PC-3 (cell line): ENCODE measurements at regions not wholly inside any gene's neighbourhood (a gene's known extent, or its start where the extent isn't known, plus 50 kb on each side); places are given as distances from the start of the nearest gene placed in this dataset.

Experiments used
- EZH2 ChIP-seq: fragments of 300-600 bp; sonication (generic); IDR thresholded peaks from one replicate; pipeline ENCODE4 v1.6.1; 2017; ENCODE audit warnings: antibody characterized with exemption, mild to moderate bottlenecking, low read length; ENCODE audit not compliant: unreplicated experiment
- TF ChIP-seq, protein P1 (sequence below): fragments of 300-600 bp; sonication (generic); conservative IDR thresholded peaks from 2 replicates; pipeline ENCODE4 v1.5.1; 2017; ENCODE audit warnings: antibody characterized with exemption, low read depth, mild to moderate bottlenecking, low read length

DNA sequence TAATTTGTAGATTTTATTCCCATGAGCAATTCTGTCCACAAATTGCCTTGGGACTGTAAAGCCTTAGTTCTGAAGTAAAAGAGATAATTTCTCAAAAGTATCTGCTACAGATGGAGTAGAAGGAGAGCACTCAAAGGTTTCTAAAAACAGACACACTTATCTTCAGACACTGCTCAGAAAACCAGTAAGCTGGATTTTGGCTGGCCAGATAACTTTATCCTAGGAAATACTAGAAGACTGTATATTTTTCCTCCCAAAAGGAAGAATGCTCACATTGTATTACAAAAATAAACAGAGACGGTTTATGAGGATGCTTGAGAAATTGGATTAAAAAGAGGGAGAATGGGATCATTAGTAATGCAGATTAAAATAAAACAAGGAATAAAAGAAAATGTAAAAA, 178.0 kb upstream of the IGFBP3 start:
- TF ChIP-seq, protein P1, sequence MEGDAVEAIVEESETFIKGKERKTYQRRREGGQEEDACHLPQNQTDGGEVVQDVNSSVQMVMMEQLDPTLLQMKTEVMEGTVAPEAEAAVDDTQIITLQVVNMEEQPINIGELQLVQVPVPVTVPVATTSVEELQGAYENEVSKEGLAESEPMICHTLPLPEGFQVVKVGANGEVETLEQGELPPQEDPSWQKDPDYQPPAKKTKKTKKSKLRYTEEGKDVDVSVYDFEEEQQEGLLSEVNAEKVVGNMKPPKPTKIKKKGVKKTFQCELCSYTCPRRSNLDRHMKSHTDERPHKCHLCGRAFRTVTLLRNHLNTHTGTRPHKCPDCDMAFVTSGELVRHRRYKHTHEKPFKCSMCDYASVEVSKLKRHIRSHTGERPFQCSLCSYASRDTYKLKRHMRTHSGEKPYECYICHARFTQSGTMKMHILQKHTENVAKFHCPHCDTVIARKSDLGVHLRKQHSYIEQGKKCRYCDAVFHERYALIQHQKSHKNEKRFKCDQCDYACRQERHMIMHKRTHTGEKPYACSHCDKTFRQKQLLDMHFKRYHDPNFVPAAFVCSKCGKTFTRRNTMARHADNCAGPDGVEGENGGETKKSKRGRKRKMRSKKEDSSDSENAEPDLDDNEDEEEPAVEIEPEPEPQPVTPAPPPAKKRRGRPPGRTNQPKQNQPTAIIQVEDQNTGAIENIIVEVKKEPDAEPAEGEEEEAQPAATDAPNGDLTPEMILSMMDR: no peak
- no peak for TF ChIP-seq EZH2
